Neural cell (in vitro differentiated cells): ENCODE measurements at regions not wholly inside any gene's neighbourhood (a gene's known extent, or its start where the extent isn't known, plus 50 kb on each side); places are given as distances from the start of the nearest gene placed in this dataset.
"Not testable (repeated sequence)": the region's sequence is repeated elsewhere in the genome, so short reads cannot be mapped to it uniquely, and the experiment has no call there.

Experiments
- H2AFZ ChIP-seq: fragments of 200-600, 300-800 bp; sonication (generic), shearing (Covaris generic); 2 replicates; pipeline ENCODE4 v1.6.0; 2014; ENCODE audit warnings: low read depth, mild to moderate bottlenecking, antibody characterized with exemption, low read length, moderate library complexity
- H3F3A ChIP-seq: fragments of 200-600 bp; shearing (Covaris generic); 2 replicates; pipeline ENCODE4 v1.6.1; 2016; ENCODE audit warnings: mild to moderate bottlenecking, moderate library complexity, mixed read lengths, antibody characterized with exemption, low read length; ENCODE audit not compliant: insufficient read depth, poor library complexity, severe bottlenecking
- H3K27ac ChIP-seq: fragments of 200-600, 300-800 bp; sonication (generic), shearing (Covaris generic); 2 replicates; pipeline ENCODE4 v1.5.1; 2014; ENCODE audit warnings: mild to moderate bottlenecking, low read length, moderate library complexity
- H3K27me3 ChIP-seq: fragments of 300-800, 200-600 bp; sonication (generic), shearing (Covaris generic); 2 replicates; pipeline ENCODE4 v1.6.0; 2014; ENCODE audit warnings: mild to moderate bottlenecking, low read depth, low read length, moderate library complexity; ENCODE audit not compliant: insufficient read depth
- H3K36me3 ChIP-seq: fragments of 300-800, 200-600 bp; sonication (generic), shearing (Covaris generic); 2 replicates; pipeline ENCODE4 v1.5.1; 2014; ENCODE audit warnings: mild to moderate bottlenecking, antibody characterized with exemption, low read length, moderate library complexity; ENCODE audit not compliant: insufficient read depth
- H3K4me2 ChIP-seq: fragments of 300-800, 200-600 bp; sonication (generic), shearing (Covaris generic); 2 replicates; pipeline ENCODE4 v1.6.0; 2014; ENCODE audit warnings: mild to moderate bottlenecking, low read length
- H3K4me3 ChIP-seq: fragments of 300-800, 200-600 bp; sonication (generic), shearing (Covaris generic); 2 replicates; pipeline ENCODE4 v1.5.1; 2014; ENCODE audit warnings: mild to moderate bottlenecking, low read length, moderate library complexity
- H3K79me2 ChIP-seq: fragments of 200-600 bp; shearing (Covaris generic); replicated peaks from 2 replicates; pipeline ENCODE4 v1.6.0; 2014; ENCODE audit warnings: mild to moderate bottlenecking, low read length, moderate library complexity; ENCODE audit not compliant: insufficient read depth
- H3K9ac ChIP-seq: fragments of 300-800, 200-600 bp; sonication (generic), shearing (Covaris generic); 2 replicates; pipeline ENCODE4 v1.6.1; 2016; ENCODE audit warnings: mild to moderate bottlenecking, low read length, mixed read lengths
- H3K9me2 ChIP-seq: fragments of 200-600 bp; shearing (Covaris generic); 2 replicates; pipeline ENCODE4 v1.6.1; 2016; ENCODE audit warnings: mild to moderate bottlenecking, low read length, mixed read lengths; ENCODE audit not compliant: insufficient read depth
- H3K9me3 ChIP-seq: fragments of 200-600, 300-800 bp; sonication (generic), shearing (Covaris generic); 2 replicates; pipeline ENCODE4 v1.6.1; 2016; ENCODE audit warnings: mild to moderate bottlenecking, mixed run types, low read length, moderate library complexity, mixed read lengths
- H4K20me1 ChIP-seq: fragments of 200-600 bp; shearing (Covaris generic); 2 replicates; pipeline ENCODE4 v1.6.1; 2016; ENCODE audit warnings: mild to moderate bottlenecking, mixed run types; ENCODE audit not compliant: insufficient read depth
- CTCF ChIP-seq: fragments of 450-650 bp; IDR thresholded peaks from 2 replicates; pipeline ENCODE4 v1.5.1; 2014; ENCODE audit warnings: antibody characterized with exemption, mild to moderate bottlenecking, moderate library complexity; ENCODE audit not compliant: poor library complexity, severe bottlenecking
- EP300 ChIP-seq: fragments of 450-650 bp; conservative IDR thresholded peaks from 2 replicates; pipeline ENCODE4 v1.6.1; 2014; ENCODE audit warnings: antibody characterized with exemption, mild to moderate bottlenecking, moderate library complexity; ENCODE audit not compliant: poor library complexity, severe bottlenecking
- EZH2 ChIP-seq: fragments of 200-600, 300-800 bp; shearing (Covaris generic), sonication (generic); IDR thresholded peaks from 2 replicates; pipeline ENCODE4 v1.6.1; 2014; ENCODE audit warnings: antibody characterized with exemption, low read length, borderline replicate concordance, mild to moderate bottlenecking; ENCODE audit not compliant: insufficient read depth, poor library complexity, severe bottlenecking
- MXI1 ChIP-seq: fragments of 450-650 bp; conservative IDR thresholded peaks from 2 replicates; pipeline ENCODE4 v1.6.1; 2014; ENCODE audit warnings: antibody characterized with exemption, mild to moderate bottlenecking; ENCODE audit not compliant: poor library complexity, severe bottlenecking
- POLR2AphosphoS5 ChIP-seq: IDR thresholded peaks from 2 replicates; pipeline ENCODE4 v1.6.1; 2012
- RAD21 ChIP-seq: fragments of 450-650 bp; conservative IDR thresholded peaks from 2 replicates; pipeline ENCODE4 v1.6.1; 2014; ENCODE audit warnings: antibody characterized with exemption, mild to moderate bottlenecking, moderate library complexity
- REST ChIP-seq: IDR thresholded peaks from 2 replicates; pipeline ENCODE4 v1.6.1; 2012; ENCODE audit warnings: borderline replicate concordance
- SMC3 ChIP-seq: fragments of 450-650 bp; conservative IDR thresholded peaks from 2 replicates; pipeline ENCODE4 v1.6.1; 2014; ENCODE audit warnings: antibody characterized with exemption, mild to moderate bottlenecking, moderate library complexity; ENCODE audit not compliant: poor library complexity
- TAF1 ChIP-seq: IDR thresholded peaks from 2 replicates; pipeline ENCODE4 v1.6.1; 2012; ENCODE audit warnings: low read depth

DNA sequence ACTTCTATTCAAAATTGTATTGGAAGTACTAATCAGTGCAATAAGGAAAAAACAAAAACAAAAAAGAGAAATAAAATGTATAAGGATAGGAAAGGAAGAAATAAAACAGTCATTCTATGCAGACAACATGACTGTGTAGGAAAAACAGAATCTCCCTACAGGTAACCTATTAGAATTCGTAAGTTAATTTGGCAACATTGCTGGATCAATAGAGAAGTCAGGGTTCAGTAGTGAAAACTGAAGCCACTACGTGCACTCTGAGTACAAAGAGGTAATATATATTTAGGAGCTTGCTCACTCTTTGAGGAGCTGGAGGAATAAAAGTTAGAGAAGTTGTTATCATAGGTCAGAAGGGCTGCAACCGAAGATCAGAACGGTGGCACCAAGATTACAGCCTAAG is 84.0 kb upstream of the BMAL1 start:
- H3F3A ChIP-seq: no peaks in the 10 kb centered on the region

GRCh38 chr11:13197374-13197773 is 80.2 kb upstream of the BMAL1 start:
- not testable (repeated sequence) for H3K79me2 ChIP-seq, H3K4me2 ChIP-seq, H3F3A ChIP-seq, H3K4me3 ChIP-seq, H4K20me1 ChIP-seq, H3K36me3 ChIP-seq, H3K9ac ChIP-seq, H2AFZ ChIP-seq, H3K27me3 ChIP-seq, H3K9me2 ChIP-seq, H3K27ac ChIP-seq
- H3K9me3 ChIP-seq: peaks cover 14% of the 10 kb centered on the region

More for the DNA sequence above, 84.0 kb upstream of the BMAL1 start:
- no peak overlapping the region for H3K27ac ChIP-seq
- H3K9me3 ChIP-seq: peaks cover 15% of the 10 kb centered on the region
- TF ChIP-seq EZH2 (no peak), EP300 (no peak), MXI1 (no peak), POLR2AphosphoS5 (no peak), RAD21 (no peak), REST (no peak), TAF1 (no peak), CTCF (no peak), SMC3 (no peak)
- H3K9ac ChIP-seq: no peak overlapping the region
- H3K36me3 ChIP-seq: no peaks in the 10 kb centered on the region
- no peaks in the 10 kb centered on the region for H3K79me2 ChIP-seq
- H3K4me3 ChIP-seq: no peak overlapping the region
- no peak overlapping the region for H3K4me2 ChIP-seq
- H3K9me2 ChIP-seq: no peaks in the 10 kb centered on the region
- no peak overlapping the region for H2AFZ ChIP-seq
- H4K20me1 ChIP-seq: no peaks in the 10 kb centered on the region
- no peaks in the 10 kb centered on the region for H3K27me3 ChIP-seq

DNA sequence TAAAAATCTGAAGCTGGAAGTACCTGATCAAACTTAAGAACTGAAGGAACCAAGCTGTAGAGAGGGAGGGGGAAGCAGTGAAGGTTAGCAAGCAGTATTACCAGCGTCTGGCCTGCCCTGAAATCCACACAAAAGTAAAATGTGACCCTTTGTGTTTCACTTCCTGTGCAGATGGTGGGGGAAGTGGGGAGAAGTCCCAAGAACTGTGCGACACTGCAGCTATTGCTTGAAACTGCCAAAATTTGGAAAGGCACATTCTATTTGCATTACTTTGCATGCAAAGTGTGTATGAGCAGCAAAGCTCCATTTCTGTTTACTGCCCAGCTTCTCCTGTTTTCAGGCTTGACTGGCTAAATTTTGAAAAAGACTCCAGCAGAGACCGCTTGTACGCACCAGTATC is 72.1 kb upstream of the BMAL1 start:
- H3K4me2 ChIP-seq: no peak overlapping the region
- no peak overlapping the region for H3K4me3 ChIP-seq
- H3K27ac ChIP-seq: no peak overlapping the region

More for the DNA sequence above, 72.1 kb upstream of the BMAL1 start:
- TF ChIP-seq RAD21 (no peak), POLR2AphosphoS5 (no peak), TAF1 (no peak), EP300 (no peak), MXI1 (no peak), CTCF (no peak), EZH2 (no peak), REST (no peak), SMC3 (no peak)
- H3K9ac ChIP-seq: no peak overlapping the region
- no peaks in the 10 kb centered on the region for H4K20me1 ChIP-seq
- H3K9me3 ChIP-seq: no peaks in the 10 kb centered on the region
- H3K27me3 ChIP-seq: no peaks in the 10 kb centered on the region
- H2AFZ ChIP-seq: no peak overlapping the region
- no peaks in the 10 kb centered on the region for H3F3A ChIP-seq
- H3K79me2 ChIP-seq: no peaks in the 10 kb centered on the region
- H3K36me3 ChIP-seq: no peaks in the 10 kb centered on the region
- no peaks in the 10 kb centered on the region for H3K9me2 ChIP-seq
